CD4-positive, alpha-beta memory T cell (primary cell): ENCODE measurements at regions not wholly inside any gene's neighbourhood (a gene's known extent, or its start where the extent isn't known, plus 50 kb on each side); places are given as distances from the start of the nearest gene placed in this dataset.

Experiments used
- CTCF ChIA-PET: fragments of 350-600 bp; sonication (Branson Sonifier 250); formaldehyde crosslinking; loops from one replicate; lab custom pipeline; 2021; ENCODE audit warnings: inconsistent platforms; ENCODE audit not compliant: partially characterized antibody; lab: Charles Lee
- POLR2A ChIA-PET: fragments of 350-600 bp; sonication (Branson Sonifier 250); formaldehyde crosslinking; loops from one replicate; lab custom pipeline; 2021; ENCODE audit not compliant: partially characterized antibody; lab: Charles Lee
- DNase-seq, 5 donors: peaks; one replicate each; pipeline versions ENCODE4 v3.0.0 to v3.0.0-alpha.2; 2020 to 2022; ENCODE audit warnings: mixed read lengths in 1 of 5
- H3K27ac ChIP-seq: one replicate; pipeline ENCODE4 v1.7.0; 2013; ENCODE audit warnings: low read depth, low read length
- H3K27me3 ChIP-seq: 2 replicates; pipeline ENCODE4 v1.7.0; 2013; ENCODE audit warnings: mild to moderate bottlenecking, low read length, moderate library complexity; ENCODE audit not compliant: insufficient read depth
- H3K36me3 ChIP-seq: 2 replicates; pipeline ENCODE4 v1.7.0; 2013; ENCODE audit warnings: mild to moderate bottlenecking, low read length, moderate library complexity; ENCODE audit not compliant: insufficient read depth
- H3K4me1 ChIP-seq: 2 replicates; pipeline ENCODE4 v1.7.0; 2013; ENCODE audit warnings: mild to moderate bottlenecking, low read length, moderate library complexity; ENCODE audit not compliant: insufficient read depth
- H3K4me3 ChIP-seq, 2 donors: one replicate each; pipeline ENCODE4 v1.7.0; 2013; ENCODE audit warnings: low read length in 2 of 2, mild to moderate bottlenecking in 1 of 2
- H3K9me3 ChIP-seq, 2 donors: one replicate each; pipeline ENCODE4 v1.7.0; 2013; ENCODE audit warnings: low read length in 2 of 2, control low read depth in 1 of 2; ENCODE audit not compliant: control insufficient read depth in 1 of 2
- H3K27ac Mint-ChIP-seq, 7 donors: one replicate each; pipeline ENCODE4 v1.8.0; 2020 to 2021; ENCODE audit warnings: mixed read lengths in 7 of 7, mild to moderate bottlenecking in 6 of 7, inconsistent platforms in 3 of 7, moderate library complexity in 3 of 7
- H3K27me3 Mint-ChIP-seq, 2 donors: one replicate each; pipeline ENCODE4 v1.8.0; 2020 to 2021; ENCODE audit warnings: mixed read lengths in 2 of 2
- H3K36me3 Mint-ChIP-seq, 2 donors: one replicate each; pipeline ENCODE4 v1.8.0; 2020 to 2021; ENCODE audit warnings: mixed read lengths in 2 of 2, inconsistent platforms in 1 of 2, mild to moderate bottlenecking in 1 of 2
- H3K4me1 Mint-ChIP-seq, 4 donors: one replicate each; pipeline ENCODE4 v1.8.0; 2020 to 2021; ENCODE audit warnings: mixed read lengths in 4 of 4, mild to moderate bottlenecking in 1 of 4
- H3K4me3 Mint-ChIP-seq, 8 donors: one replicate each; pipeline ENCODE4 v1.8.0; 2020 to 2021; ENCODE audit warnings: mixed read lengths in 8 of 8, mild to moderate bottlenecking in 7 of 8, moderate library complexity in 6 of 8, inconsistent platforms in 3 of 8
- H3K9me3 Mint-ChIP-seq, 8 donors: one replicate each; pipeline ENCODE4 v1.8.0; 2020 to 2021; ENCODE audit warnings: mixed read lengths in 8 of 8, mild to moderate bottlenecking in 5 of 8, inconsistent platforms in 3 of 8, moderate library complexity in 1 of 8
- intact Hi-C: fragments of 100-400 bp; cut with micrococcal nuclease; formaldehyde crosslinking; loops from one replicate; pipeline ENCODE4 v1.15.1; 2023

- Mint-ChIP-seq H3K27me3 (peaks cover 2 to 4% of the 10 kb centered on the region in 2 donors), H3K36me3 (peaks cover 0 to 2% of the 10 kb centered on the region in 2 donors), H3K4me3 (no peak overlapping the region), H3K4me1 (no peaks in the 10 kb centered on the region), H3K27ac (no peak overlapping the region), H3K9me3 (peaks cover 0 to 17% (median 13%) of the 10 kb centered on the region in 8 donors)
- Histone ChIP-seq H3K4me3 (no peak overlapping the region), H3K4me1 (no peaks in the 10 kb centered on the region), H3K9me3 (no peaks in the 10 kb centered on the region), H3K36me3 (no peaks in the 10 kb centered on the region), H3K27ac (no peak overlapping the region), H3K27me3 (no peaks in the 10 kb centered on the region)
- intact Hi-C loops = no loop called here
- DNase-seq = no peak
- CTCF ChIA-PET = no interaction called here
- POLR2A ChIA-PET = no interaction called here
These were observed 77.1 kb upstream of the UGP2 start for GRCh38 chr2:63764630-63765029.

- H3K36me3 Mint-ChIP-seq = peaks cover 0 to 2% of the 10 kb centered on the region in 2 donors
- H3K27ac ChIP-seq = no peak overlapping the region
- H3K4me1 ChIP-seq = no peaks in the 10 kb centered on the region
- no peaks in the 10 kb centered on the region for H3K9me3 ChIP-seq
- no peak for DNase-seq
- H3K36me3 ChIP-seq = no peaks in the 10 kb centered on the region
- no peaks in the 10 kb centered on the region for H3K4me1 Mint-ChIP-seq
- H3K27me3 Mint-ChIP-seq = peaks cover 2 to 4% of the 10 kb centered on the region in 2 donors
- peaks cover 0 to 17% (median 13%) of the 10 kb centered on the region in 8 donors for H3K9me3 Mint-ChIP-seq
- H3K27me3 ChIP-seq = no peaks in the 10 kb centered on the region
- POLR2A ChIA-PET = no interaction called here
- H3K4me3 Mint-ChIP-seq = no peak overlapping the region
- no peak overlapping the region for H3K4me3 ChIP-seq
- CTCF ChIA-PET = no interaction called here
- no peak overlapping the region for H3K27ac Mint-ChIP-seq
- intact Hi-C loops = no loop called here
These were observed 76.6 kb upstream of the UGP2 start for GRCh38 chr2:63765117-63765516.

GRCh38 chr2:63767307-63767706, 74.4 kb upstream of the UGP2 start:
- H3K27me3 Mint-ChIP-seq = no peaks in the 10 kb centered on the region
- no peak for DNase-seq
- Histone ChIP-seq H3K4me3 (no peak overlapping the region), H3K36me3 (no peaks in the 10 kb centered on the region), H3K4me1 (no peaks in the 10 kb centered on the region), H3K27me3 (no peaks in the 10 kb centered on the region), H3K27ac (no peak overlapping the region), H3K9me3 (no peaks in the 10 kb centered on the region)
- H3K27ac Mint-ChIP-seq = no peak overlapping the region
- H3K36me3 Mint-ChIP-seq = peaks cover 0 to 2% of the 10 kb centered on the region in 2 donors
- intact Hi-C loops = no loop called here
- H3K4me3 Mint-ChIP-seq = no peak overlapping the region
- peaks cover 0 to 17% (median 13%) of the 10 kb centered on the region in 8 donors for H3K9me3 Mint-ChIP-seq
- CTCF ChIA-PET = no interaction called here
- POLR2A ChIA-PET = no interaction called here
- H3K4me1 Mint-ChIP-seq = no peaks in the 10 kb centered on the region

DNA sequence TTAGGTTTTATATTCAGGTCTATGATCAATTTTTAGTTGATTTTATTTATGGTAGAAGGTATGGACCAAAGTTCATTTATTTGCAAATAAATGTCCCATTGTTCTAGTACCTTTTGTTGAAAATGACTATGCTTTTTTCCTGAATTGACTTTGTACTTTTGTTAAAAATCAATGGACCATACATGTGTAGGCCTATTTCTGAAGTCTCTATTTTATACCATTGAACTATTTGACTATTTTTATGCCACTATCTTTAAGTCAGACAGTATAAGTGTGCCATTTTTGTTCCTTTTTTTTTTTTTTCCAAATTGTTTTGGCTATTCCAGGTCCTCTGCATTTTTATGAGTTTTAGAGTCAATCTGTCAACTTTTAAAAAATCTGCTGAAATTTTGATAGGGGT, 73.6 kb upstream of the UGP2 start:
- Histone ChIP-seq H3K4me1 (no peaks in the 10 kb centered on the region), H3K9me3 (no peaks in the 10 kb centered on the region), H3K36me3 (no peaks in the 10 kb centered on the region), H3K27me3 (no peaks in the 10 kb centered on the region), H3K27ac (no peak overlapping the region), H3K4me3 (no peak overlapping the region)
- H3K9me3 Mint-ChIP-seq = peaks cover 0 to 17% (median 13%) of the 10 kb centered on the region in 8 donors
- H3K36me3 Mint-ChIP-seq = peaks cover 0 to 2% of the 10 kb centered on the region in 2 donors
- no peak overlapping the region for H3K4me3 Mint-ChIP-seq
- intact Hi-C loops = no loop called here
- no peak overlapping the region for H3K27ac Mint-ChIP-seq
- ChIA-PET CTCF (no interaction called here), POLR2A (no interaction called here)
- H3K27me3 Mint-ChIP-seq = no peaks in the 10 kb centered on the region
- no peak for DNase-seq
- no peaks in the 10 kb centered on the region for H3K4me1 Mint-ChIP-seq

DNA sequence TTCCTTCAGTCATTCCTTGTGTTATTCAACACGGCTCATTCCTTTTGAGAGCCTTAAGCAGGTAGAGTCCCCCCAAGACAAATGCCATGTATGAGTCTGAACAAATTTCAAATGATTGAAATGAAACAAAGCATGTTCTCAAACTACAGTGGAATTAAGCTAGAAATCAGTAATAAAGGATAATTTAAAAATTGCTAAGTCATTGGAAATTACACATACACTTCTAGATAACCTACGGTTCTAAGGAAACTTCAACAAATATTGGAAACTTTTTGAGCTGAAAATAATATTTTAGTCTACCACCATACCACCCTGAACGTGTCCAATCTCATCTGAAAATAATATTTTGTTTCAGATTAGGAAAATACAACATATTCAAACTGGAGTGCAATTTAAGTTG, 71.8 kb upstream of the UGP2 start:
- Histone ChIP-seq H3K27ac (no peak overlapping the region), H3K4me3 (no peak overlapping the region), H3K36me3 (no peaks in the 10 kb centered on the region), H3K4me1 (no peaks in the 10 kb centered on the region), H3K9me3 (no peaks in the 10 kb centered on the region), H3K27me3 (no peaks in the 10 kb centered on the region)
- Mint-ChIP-seq H3K27me3 (peaks cover 0 to 4% of the 10 kb centered on the region in 2 donors), H3K27ac (no peak overlapping the region), H3K36me3 (peaks cover 0 to 2% of the 10 kb centered on the region in 2 donors), H3K9me3 (peaks cover 0 to 17% (median 13%) of the 10 kb centered on the region in 8 donors), H3K4me1 (no peaks in the 10 kb centered on the region), H3K4me3 (no peak overlapping the region)
- no peak for DNase-seq
- ChIA-PET CTCF (no interaction called here), POLR2A (no interaction called here)
- intact Hi-C loops = no loop called here

GRCh38 chr2:63772061-63772460, 69.6 kb upstream of the UGP2 start:
- intact Hi-C loops = no loop called here
- no peaks in the 10 kb centered on the region for H3K9me3 ChIP-seq
- Mint-ChIP-seq H3K27me3 (peaks cover 0 to 7% of the 10 kb centered on the region in 2 donors), H3K4me3 (no peak overlapping the region), H3K27ac (no peak overlapping the region), H3K36me3 (no peaks in the 10 kb centered on the region), H3K9me3 (peaks cover 3 to 14% (median 10%) of the 10 kb centered on the region in 8 donors), H3K4me1 (no peaks in the 10 kb centered on the region)
- H3K36me3 ChIP-seq = no peaks in the 10 kb centered on the region
- H3K27me3 ChIP-seq = no peaks in the 10 kb centered on the region
- no peak for DNase-seq
- no peak overlapping the region for H3K27ac ChIP-seq
- H3K4me1 ChIP-seq = no peaks in the 10 kb centered on the region
- no peak overlapping the region for H3K4me3 ChIP-seq
- ChIA-PET POLR2A (no interaction called here), CTCF (no interaction called here)

DNA sequence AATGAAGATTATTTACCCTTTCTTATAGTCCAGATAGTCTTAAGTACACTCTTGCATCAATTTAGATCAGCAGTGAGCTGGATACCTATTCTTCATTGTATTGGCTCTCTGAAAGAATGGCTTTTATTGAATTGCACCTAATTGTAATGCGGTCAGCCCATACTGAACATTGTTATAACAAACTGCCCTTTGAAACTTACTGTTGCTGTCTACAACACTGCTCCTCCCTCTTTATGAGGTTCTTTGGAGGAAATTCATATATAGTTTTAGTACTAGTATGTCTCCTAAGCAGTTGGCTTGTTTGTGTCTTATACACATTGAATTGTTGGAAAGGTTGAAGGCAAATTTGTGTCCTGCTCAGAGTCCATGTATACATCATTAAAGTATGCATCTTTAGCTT, 66.5 kb upstream of the UGP2 start:
- Mint-ChIP-seq H3K27me3 (peaks cover 0 to 7% of the 10 kb centered on the region in 2 donors), H3K27ac (no peak overlapping the region), H3K36me3 (no peaks in the 10 kb centered on the region), H3K4me1 (no peaks in the 10 kb centered on the region), H3K4me3 (no peak overlapping the region), H3K9me3 (peaks cover 2 to 7% (median 3%) of the 10 kb centered on the region in 8 donors)
- H3K9me3 ChIP-seq = no peaks in the 10 kb centered on the region
- H3K27ac ChIP-seq = no peak overlapping the region
- H3K4me3 ChIP-seq = no peak overlapping the region
- CTCF ChIA-PET = no interaction called here
- DNase-seq = no peak
- H3K27me3 ChIP-seq = no peaks in the 10 kb centered on the region
- H3K36me3 ChIP-seq = no peaks in the 10 kb centered on the region
- no peaks in the 10 kb centered on the region for H3K4me1 ChIP-seq
- intact Hi-C loops = no loop called here
- POLR2A ChIA-PET = no interaction called here

DNA sequence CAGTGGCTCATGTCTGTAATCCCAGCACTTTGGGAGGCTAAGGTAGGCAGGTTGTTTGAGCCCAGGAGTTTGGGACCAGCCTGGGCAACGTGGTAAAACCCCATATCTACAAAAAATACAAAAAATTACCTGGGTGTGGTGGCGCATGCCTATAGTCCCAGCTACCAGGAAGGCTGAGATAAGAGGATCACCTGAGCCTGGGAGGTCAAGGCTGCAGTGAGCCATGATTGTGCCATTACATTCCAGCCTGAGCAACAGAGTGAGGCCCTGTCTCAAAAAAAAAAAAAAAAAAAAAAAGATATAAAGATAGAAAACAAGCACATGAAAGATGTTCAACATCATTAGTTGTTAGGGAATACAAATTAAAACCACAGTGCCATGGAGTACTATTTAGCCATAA, 65.3 kb upstream of the UGP2 start:
- no peak overlapping the region for H3K4me3 Mint-ChIP-seq
- H3K36me3 Mint-ChIP-seq = no peaks in the 10 kb centered on the region
- no peaks in the 10 kb centered on the region for H3K4me1 Mint-ChIP-seq
- H3K9me3 ChIP-seq = no peaks in the 10 kb centered on the region
- no peaks in the 10 kb centered on the region for H3K36me3 ChIP-seq
- intact Hi-C loops = no loop called here
- H3K4me3 ChIP-seq = no peak overlapping the region
- peaks cover 2 to 7% (median 3%) of the 10 kb centered on the region in 8 donors for H3K9me3 Mint-ChIP-seq
- POLR2A ChIA-PET = no interaction called here
- CTCF ChIA-PET = no interaction called here
- H3K27me3 Mint-ChIP-seq = peaks cover 0 to 7% of the 10 kb centered on the region in 2 donors
- H3K4me1 ChIP-seq = no peaks in the 10 kb centered on the region
- no peak overlapping the region for H3K27ac ChIP-seq
- H3K27me3 ChIP-seq = no peaks in the 10 kb centered on the region
- H3K27ac Mint-ChIP-seq = no peak overlapping the region
- DNase-seq = no peak
